H9 (cell line): ENCODE measurements at regions not wholly inside any gene's neighbourhood (a gene's known extent, or its start where the extent isn't known, plus 50 kb on each side); places are given as distances from the start of the nearest gene placed in this dataset.

Experiments
- DNase-seq: peaks from one replicate; pipeline ENCODE4 v3.0.0-alpha.2; 2017
- H2AFZ ChIP-seq: one replicate; pipeline ENCODE4 v1.6.1; 2013; ENCODE audit warnings: mild to moderate bottlenecking, low read length, control low read depth, moderate library complexity
- H2AK5ac ChIP-seq: 2 replicates; pipeline ENCODE4 v1.6.1; 2013; ENCODE audit warnings: low read length, control low read depth, mixed read lengths; ENCODE audit not compliant: insufficient read length
- H2BK120ac ChIP-seq: one replicate; pipeline ENCODE4 v1.6.1; 2013; ENCODE audit warnings: low read depth, mild to moderate bottlenecking, low read length, control low read depth, inconsistent platforms; ENCODE audit not compliant: poor library complexity, severe bottlenecking
- H2BK12ac ChIP-seq: 2 replicates; pipeline ENCODE4 v1.6.1; 2013; ENCODE audit warnings: low read length, control low read depth, mixed read lengths, low read depth; ENCODE audit not compliant: insufficient read length
- H2BK15ac ChIP-seq: 2 replicates; pipeline ENCODE4 v1.6.1; 2013; ENCODE audit warnings: low read depth, low read length, control low read depth
- H2BK20ac ChIP-seq: one replicate; pipeline ENCODE4 v1.6.1; 2013; ENCODE audit warnings: low read depth, mild to moderate bottlenecking, low read length, control low read depth, inconsistent platforms; ENCODE audit not compliant: poor library complexity, severe bottlenecking
- H2BK5ac ChIP-seq: 2 replicates; pipeline ENCODE4 v1.6.1; 2013; ENCODE audit warnings: low read length, control low read depth, mixed read lengths; ENCODE audit not compliant: insufficient read length
- H3K14ac ChIP-seq: 2 replicates; pipeline ENCODE4 v1.6.1; 2013; ENCODE audit warnings: low read length, control low read depth; ENCODE audit not compliant: insufficient read depth
- H3K18ac ChIP-seq: 2 replicates; pipeline ENCODE4 v1.6.1; 2013; ENCODE audit warnings: low read depth, mild to moderate bottlenecking, mixed read lengths, low read length, control low read depth; ENCODE audit not compliant: insufficient read length
- H3K23ac ChIP-seq: 2 replicates; pipeline ENCODE4 v1.6.1; 2013; ENCODE audit warnings: low read length, control low read depth, mixed read lengths, low read depth; ENCODE audit not compliant: insufficient read length
- H3K23me2 ChIP-seq: 2 replicates; pipeline ENCODE4 v1.6.1; 2013; ENCODE audit warnings: low read depth, mild to moderate bottlenecking, mixed read lengths, low read length, control low read depth; ENCODE audit not compliant: insufficient read length, poor library complexity, severe bottlenecking
- H3K27ac ChIP-seq: 2 replicates; pipeline ENCODE4 v1.5.1; 2013; ENCODE audit warnings: low read length, control low read depth, mixed read lengths, low read depth; ENCODE audit not compliant: insufficient read length
- H3K27me3 ChIP-seq: 2 replicates; pipeline ENCODE4 v1.6.1; 2013; ENCODE audit warnings: low read length, control low read depth, inconsistent platforms; ENCODE audit not compliant: insufficient read depth
- H3K4ac ChIP-seq: 2 replicates; pipeline ENCODE4 v1.6.1; 2013; ENCODE audit warnings: low read depth, mild to moderate bottlenecking, control low read depth, inconsistent platforms, low read length, moderate library complexity
- H3K4me1 ChIP-seq: 2 replicates; pipeline ENCODE4 v1.6.1; 2013; ENCODE audit warnings: low read length, control low read depth, inconsistent platforms; ENCODE audit not compliant: insufficient read depth
- H3K4me2 ChIP-seq: 2 replicates; pipeline ENCODE4 v1.6.1; 2013; ENCODE audit warnings: low read length, control low read depth, mixed read lengths; ENCODE audit not compliant: insufficient read length, insufficient read depth
- H3K56ac ChIP-seq: 2 replicates; pipeline ENCODE4 v1.6.1; 2013; ENCODE audit warnings: low read depth, mild to moderate bottlenecking, mixed read lengths, low read length, control low read depth; ENCODE audit not compliant: insufficient read length
- H3K79me1 ChIP-seq: 2 replicates; pipeline ENCODE4 v1.6.1; 2013; ENCODE audit warnings: low read depth, mild to moderate bottlenecking, moderate library complexity, low read length, control low read depth, inconsistent platforms; ENCODE audit not compliant: insufficient read depth, poor library complexity, severe bottlenecking
- H3K79me2 ChIP-seq: 2 replicates; pipeline ENCODE4 v1.6.1; 2013; ENCODE audit warnings: low read length, control low read depth, inconsistent platforms; ENCODE audit not compliant: insufficient read depth
- H3K9ac ChIP-seq: 2 replicates; pipeline ENCODE4 v1.6.1; 2013; ENCODE audit warnings: low read length, control low read depth, mixed read lengths; ENCODE audit not compliant: insufficient read length; ENCODE audit errors: extremely low read depth
- H3K9me3 ChIP-seq: one replicate; pipeline ENCODE4 v1.6.1; 2013; ENCODE audit warnings: low read depth, low read length, inconsistent platforms; ENCODE audit not compliant: control insufficient read depth
- H3T11ph ChIP-seq: one replicate; pipeline ENCODE4 v1.6.1; 2013; ENCODE audit warnings: mild to moderate bottlenecking, low read length, control low read depth, inconsistent platforms
- H4K20me1 ChIP-seq: one replicate; pipeline ENCODE4 v1.6.1; 2013; ENCODE audit not compliant: control insufficient read depth, insufficient read length, insufficient read depth
- H4K5ac ChIP-seq: 2 replicates; pipeline ENCODE4 v1.6.1; 2013; ENCODE audit warnings: low read depth, mild to moderate bottlenecking, mixed read lengths, low read length, control low read depth; ENCODE audit not compliant: insufficient read length
- H4K8ac ChIP-seq: replicated peaks from 2 replicates; pipeline ENCODE4 v1.6.1; 2013; ENCODE audit warnings: low read length, control low read depth, mixed read lengths, low read depth; ENCODE audit not compliant: insufficient read length
- H4K91ac ChIP-seq: 2 replicates; pipeline ENCODE4 v1.6.1; 2013; ENCODE audit warnings: low read depth, mild to moderate bottlenecking, moderate library complexity, mixed read lengths, low read length, control low read depth; ENCODE audit not compliant: insufficient read length
- H3K27ac Mint-ChIP-seq, 3 experiments: 2 replicates in 2 of 3; 3 replicates in 1 of 3; pipeline ENCODE4 v1.8.0; 2020 to 2021; ENCODE audit warnings: mixed read lengths in 3 of 3, mild to moderate bottlenecking in 1 of 3, moderate library complexity in 1 of 3
- H3K27me3 Mint-ChIP-seq: 2 replicates; pipeline ENCODE4 v1.8.0; 2021; ENCODE audit warnings: low read depth, mild to moderate bottlenecking, moderate library complexity, mixed read lengths
- H3K36me3 Mint-ChIP-seq, 3 experiments: 2 replicates in 2 of 3; 3 replicates in 1 of 3; pipeline ENCODE4 v1.8.0; 2020 to 2021; ENCODE audit warnings: low read depth in 3 of 3, mixed read lengths in 3 of 3; ENCODE audit not compliant: insufficient read depth in 1 of 3
- H3K4me1 Mint-ChIP-seq, 2 experiments: 2 replicates each; pipeline ENCODE4 v1.8.0; 2020; ENCODE audit warnings: mixed read lengths in 2 of 2
- H3K4me3 Mint-ChIP-seq, 2 experiments: 2 replicates in 1 of 2; 3 replicates in 1 of 2; pipeline ENCODE4 v1.8.0; 2020 to 2021; ENCODE audit warnings: mild to moderate bottlenecking in 2 of 2, mixed read lengths in 2 of 2, moderate library complexity in 1 of 2
- H3K9me3 Mint-ChIP-seq, 2 experiments: 2 replicates in 1 of 2; 3 replicates in 1 of 2; pipeline ENCODE4 v1.8.0; 2020; ENCODE audit warnings: mild to moderate bottlenecking in 2 of 2, mixed read lengths in 2 of 2, moderate library complexity in 1 of 2
- CTCF ChIP-seq: fragments of 200-600 bp; sonication (generic); conservative IDR thresholded peaks from 3 replicates; pipeline ENCODE4 v1.8.0; 2021; ENCODE audit warnings: antibody characterized with exemption, mild to moderate bottlenecking
- WGBS: extraction: QIAGEN DNeasy Blood & Tissue Kit; methylation state at CpG from one replicate; pipeline ENCODE4 v1.1.7; 2013; ENCODE audit warnings: missing lambda C conversion rate, low lambda C conversion rate, mixed read lengths; ENCODE audit not compliant: insufficient read length; ENCODE audit errors: extremely low coverage; 5-methylcytosine and 5-hydroxymethylcytosine counted together

GRCh38 chr3:168212664-168213285 is 117.1 kb upstream of the GOLIM4 start:
- no peak overlapping the region for H2BK15ac ChIP-seq
- no peak overlapping the region for H3K18ac ChIP-seq
- H4K91ac ChIP-seq = no peak overlapping the region
- H3K9me3 ChIP-seq = no peaks in the 10 kb centered on the region
- H3K4ac ChIP-seq = no peak overlapping the region
- H3T11ph ChIP-seq = no peak overlapping the region
- no peak overlapping the region for H3K9ac ChIP-seq
- no peak overlapping the region for H3K4me3 Mint-ChIP-seq
- H3K27me3 ChIP-seq = no peaks in the 10 kb centered on the region
- no peaks in the 10 kb centered on the region for H3K4me1 ChIP-seq
- H2AK5ac ChIP-seq = no peak overlapping the region
- no peak overlapping the region for H3K23ac ChIP-seq
- no peaks in the 10 kb centered on the region for H3K23me2 ChIP-seq
- H3K56ac ChIP-seq = no peak overlapping the region
- H3K9me3 Mint-ChIP-seq = peaks cover 7 to 8% of the 10 kb centered on the region in 2 experiments
- no peak overlapping the region for H2BK5ac ChIP-seq
- H3K79me2 ChIP-seq = no peaks in the 10 kb centered on the region
- no peak overlapping the region for H2AFZ ChIP-seq
- no peaks in the 10 kb centered on the region for H4K20me1 ChIP-seq
- TF ChIP-seq CTCF = no peak
- no peak overlapping the region for H4K8ac ChIP-seq
- no CpG with 5 or more reads among the region's 3 CpGs for WGBS
- H3K79me1 ChIP-seq = no peaks in the 10 kb centered on the region
- no peak overlapping the region for H3K27ac Mint-ChIP-seq
- H2BK20ac ChIP-seq = no peak overlapping the region
- peaks cover 8 to 19% of the 10 kb centered on the region in 2 experiments for H3K4me1 Mint-ChIP-seq
- no peak overlapping the region for H4K5ac ChIP-seq
- H2BK12ac ChIP-seq = no peak overlapping the region
- H3K14ac ChIP-seq = no peak overlapping the region
- H3K27me3 Mint-ChIP-seq = no peaks in the 10 kb centered on the region
- H3K27ac ChIP-seq = no peak overlapping the region
- no peak overlapping the region for H3K4me2 ChIP-seq
- no peak for DNase-seq
- H3K36me3 Mint-ChIP-seq = peaks cover 3 to 22% (median 3%) of the 10 kb centered on the region in 3 experiments; a peak in 5 of 7 replicates
- H2BK120ac ChIP-seq = no peak overlapping the region
